NB4 (cell line): ENCODE measurements at regions not wholly inside any gene's neighbourhood (a gene's known extent, or its start where the extent isn't known, plus 50 kb on each side); places are given as distances from the start of the nearest gene placed in this dataset.
A peak's percentile ranks its signal among the peaks of the same experiment; 100 is the strongest.

Experiments
- DNase-seq: peaks from one replicate; pipeline ENCODE4 v3.0.0; 2010; ENCODE audit warnings: low read depth
- H3K4me3 ChIP-seq: one replicate; pipeline ENCODE4 v1.5.1; 2011; ENCODE audit warnings: mild to moderate bottlenecking, low read depth, low read length, moderate library complexity
- MAX ChIP-seq: IDR thresholded peaks from 2 replicates; pipeline ENCODE4 v1.6.1; 2011; ENCODE audit warnings: low read depth, low read length
- MYC ChIP-seq: IDR thresholded peaks from 2 replicates; pipeline ENCODE4 v1.6.1; 2011; ENCODE audit warnings: low read depth, low read length
- POLR2A ChIP-seq: IDR thresholded peaks from 2 replicates; pipeline ENCODE4 v1.6.1; 2011; ENCODE audit warnings: mild to moderate bottlenecking; ENCODE audit not compliant: insufficient read length; ENCODE audit errors: extremely low read depth
- TF ChIP-seq, protein P1 (sequence below): IDR thresholded peaks from one replicate; pipeline ENCODE4 v1.5.1; 2012; ENCODE audit warnings: low read depth, low read length

- peak; percentile 49 for DNase-seq
- no peak for TF ChIP-seq POLR2A
- no peak for TF ChIP-seq MYC
- TF ChIP-seq MAX, result no peak
- TF ChIP-seq, protein P1, sequence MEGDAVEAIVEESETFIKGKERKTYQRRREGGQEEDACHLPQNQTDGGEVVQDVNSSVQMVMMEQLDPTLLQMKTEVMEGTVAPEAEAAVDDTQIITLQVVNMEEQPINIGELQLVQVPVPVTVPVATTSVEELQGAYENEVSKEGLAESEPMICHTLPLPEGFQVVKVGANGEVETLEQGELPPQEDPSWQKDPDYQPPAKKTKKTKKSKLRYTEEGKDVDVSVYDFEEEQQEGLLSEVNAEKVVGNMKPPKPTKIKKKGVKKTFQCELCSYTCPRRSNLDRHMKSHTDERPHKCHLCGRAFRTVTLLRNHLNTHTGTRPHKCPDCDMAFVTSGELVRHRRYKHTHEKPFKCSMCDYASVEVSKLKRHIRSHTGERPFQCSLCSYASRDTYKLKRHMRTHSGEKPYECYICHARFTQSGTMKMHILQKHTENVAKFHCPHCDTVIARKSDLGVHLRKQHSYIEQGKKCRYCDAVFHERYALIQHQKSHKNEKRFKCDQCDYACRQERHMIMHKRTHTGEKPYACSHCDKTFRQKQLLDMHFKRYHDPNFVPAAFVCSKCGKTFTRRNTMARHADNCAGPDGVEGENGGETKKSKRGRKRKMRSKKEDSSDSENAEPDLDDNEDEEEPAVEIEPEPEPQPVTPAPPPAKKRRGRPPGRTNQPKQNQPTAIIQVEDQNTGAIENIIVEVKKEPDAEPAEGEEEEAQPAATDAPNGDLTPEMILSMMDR, result no peak
- peak overlapping the region; percentile 87 for H3K4me3 ChIP-seq
These were observed 182.8 kb downstream of the SEC14L1 start for GRCh38 chr17:77323413-77324171.

GRCh38 chr17:77324227-77324626, 183.5 kb downstream of the SEC14L1 start:
- H3K4me3 ChIP-seq, result no peak overlapping the region
- no peak for DNase-seq
- no peak for TF ChIP-seq POLR2A
- TF ChIP-seq, protein P1, result no peak
- TF ChIP-seq MAX, result no peak
- no peak for TF ChIP-seq MYC

DNA sequence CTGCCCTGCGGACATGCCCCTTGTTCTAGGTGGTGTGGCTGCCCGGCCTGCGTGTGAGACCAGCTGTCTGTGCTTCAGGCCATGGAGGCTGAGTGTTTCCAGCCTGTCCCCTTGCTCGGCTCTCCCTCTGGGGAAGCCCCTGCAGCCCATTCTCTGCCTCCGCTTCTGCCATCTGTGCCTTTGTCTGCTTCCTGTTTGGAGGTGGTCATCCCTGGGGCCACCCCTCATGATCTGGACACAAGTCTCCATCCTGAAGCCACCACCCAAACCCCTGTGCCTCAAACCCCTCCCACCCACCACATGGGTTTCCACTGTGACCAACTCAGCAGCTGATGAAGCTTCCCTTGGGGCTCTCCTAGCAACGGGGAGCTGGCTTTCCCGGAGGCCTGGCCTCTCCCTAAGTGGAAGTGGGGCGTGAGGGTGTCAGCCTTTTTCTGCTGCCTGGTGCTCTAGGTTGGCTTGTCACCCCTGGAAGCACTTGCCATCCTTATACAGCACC, 184.9 kb downstream of the SEC14L1 start:
- no peak for DNase-seq
- H3K4me3 ChIP-seq, result no peak overlapping the region
- no peak for TF ChIP-seq MAX
- TF ChIP-seq MYC, result no peak
- TF ChIP-seq, protein P1, result no peak

- TF ChIP-seq, protein P1, result no peak
- TF ChIP-seq MAX (no peak), POLR2A (no peak), MYC (no peak)
- no peak for DNase-seq
- no peak overlapping the region for H3K4me3 ChIP-seq
These were observed 185.4 kb downstream of the SEC14L1 start for GRCh38 chr17:77326076-77326591.

DNA sequence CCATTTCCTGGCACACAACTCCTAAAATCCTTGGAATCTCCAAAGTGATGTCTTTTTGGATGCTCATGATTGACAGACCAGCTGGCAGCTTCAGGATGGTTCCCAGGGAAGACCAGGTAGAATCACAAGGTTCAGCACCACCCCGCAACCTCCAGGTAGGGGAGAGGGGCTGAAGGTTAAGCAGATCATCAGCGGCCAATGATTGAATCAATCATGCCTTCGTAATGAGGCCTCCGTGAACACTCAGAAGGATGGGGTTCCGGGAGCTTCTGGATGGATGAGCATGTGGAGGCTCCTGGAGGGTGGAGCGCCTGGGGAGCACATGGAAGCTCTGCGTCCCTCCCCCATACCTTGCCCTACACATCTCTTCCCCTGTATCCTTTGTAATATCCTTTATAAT, 185.9 kb downstream of the SEC14L1 start:
- DNase-seq, result no peak
- H3K4me3 ChIP-seq, result no peak overlapping the region
- TF ChIP-seq POLR2A, result no peak
- TF ChIP-seq MYC, result no peak
- TF ChIP-seq MAX, result no peak
- TF ChIP-seq, protein P1, result no peak
